ENCODE measurements at regions not wholly inside any gene's neighbourhood (a gene's known extent, or its start where the extent isn't known, plus 50 kb on each side); places are given as distances from the start of the nearest gene placed in this dataset.
A peak's percentile ranks its signal among the peaks of the same experiment; 100 is the strongest.

DNA sequence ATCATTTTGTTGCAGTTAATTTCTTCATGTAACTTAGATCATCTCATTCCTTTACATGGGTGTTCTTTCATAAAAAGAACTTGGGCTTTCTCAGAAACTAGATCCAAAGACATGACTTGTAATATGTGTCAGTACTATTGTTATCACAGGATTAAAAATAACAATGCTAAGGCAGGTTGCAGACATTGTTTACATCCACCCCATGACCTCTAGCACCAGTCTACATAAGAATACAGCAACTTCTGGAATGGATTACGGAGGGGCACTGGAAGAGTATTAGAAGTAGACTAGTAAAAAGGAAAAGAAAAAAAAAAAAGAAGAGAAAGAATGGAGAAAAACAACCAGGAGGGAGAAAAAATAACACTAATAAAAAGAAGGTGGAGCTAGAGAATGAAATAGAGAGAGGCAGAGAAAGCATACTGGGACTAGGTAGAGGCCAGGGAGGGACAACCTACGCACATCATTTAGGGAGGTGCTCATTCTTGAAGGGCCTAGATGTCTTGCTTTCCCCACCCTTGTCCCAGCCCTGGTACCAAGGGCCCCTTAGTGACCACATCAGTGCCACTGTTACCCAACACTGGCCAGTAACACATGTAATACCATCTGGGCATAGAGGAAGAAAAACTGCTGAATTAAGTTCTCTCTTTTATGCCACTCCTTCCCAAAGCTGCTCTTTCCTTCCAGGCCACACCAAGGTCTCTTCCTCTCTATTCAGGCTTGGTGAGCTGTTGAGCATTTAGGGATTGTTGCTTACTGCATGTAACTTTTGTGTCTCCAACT lies 70.6 kb upstream of the KLF7 start:
- DNase-seq (ENCODE audit: low read depth): no peak

DNA sequence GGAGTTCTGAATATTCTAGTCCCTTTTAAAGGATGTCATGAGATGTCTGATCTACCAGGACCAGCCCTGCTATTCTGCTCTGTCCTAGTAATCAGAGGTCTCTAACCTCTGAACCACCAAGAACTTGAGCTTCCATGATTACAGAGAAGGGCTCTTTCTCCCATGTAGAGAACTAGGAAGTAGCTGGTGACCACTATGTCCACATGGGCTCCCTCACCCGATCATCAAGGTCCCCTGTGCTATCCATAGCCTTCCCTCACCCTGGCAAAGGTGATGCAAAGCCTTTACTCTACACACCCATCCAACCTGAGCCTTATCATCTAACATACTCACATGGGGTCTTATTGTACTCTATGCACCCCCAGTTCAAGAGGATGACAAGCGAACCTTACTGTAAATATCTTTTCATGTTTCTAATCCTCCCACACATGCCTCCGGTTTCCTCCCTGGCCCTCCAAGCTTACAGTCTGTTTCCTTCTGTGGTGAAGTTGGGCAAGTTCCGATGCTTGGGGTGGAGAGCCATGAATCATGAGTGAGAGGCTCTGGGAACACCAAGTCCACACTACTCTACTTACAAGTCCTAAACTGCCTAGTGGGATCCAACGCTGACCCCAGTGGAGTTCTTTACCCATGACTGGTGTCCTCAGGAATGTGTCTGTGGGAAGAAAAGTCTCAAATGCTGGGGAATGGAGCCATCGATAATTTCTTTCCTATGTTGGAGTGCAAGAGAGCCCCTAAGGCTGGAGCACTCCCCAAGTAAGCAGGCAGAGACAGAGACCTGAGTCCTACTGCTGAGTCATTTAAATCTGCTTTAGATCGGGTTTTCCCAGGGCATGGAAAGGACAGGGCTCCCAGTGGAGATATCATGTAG lies 73.3 kb upstream of the KLF7 start:
- peak; percentile 100 for DNase-seq (ENCODE audit: low read depth)

- DNase-seq (ENCODE audit: low read depth): no peak
These were observed 74.2 kb upstream of the KLF7 start for GRCh38 chr2:207239754-207240494.

GRCh38 chr2:207240649-207241048 lies 74.9 kb upstream of the KLF7 start:
- DNase-seq (ENCODE audit: low read depth): no peak

DNA sequence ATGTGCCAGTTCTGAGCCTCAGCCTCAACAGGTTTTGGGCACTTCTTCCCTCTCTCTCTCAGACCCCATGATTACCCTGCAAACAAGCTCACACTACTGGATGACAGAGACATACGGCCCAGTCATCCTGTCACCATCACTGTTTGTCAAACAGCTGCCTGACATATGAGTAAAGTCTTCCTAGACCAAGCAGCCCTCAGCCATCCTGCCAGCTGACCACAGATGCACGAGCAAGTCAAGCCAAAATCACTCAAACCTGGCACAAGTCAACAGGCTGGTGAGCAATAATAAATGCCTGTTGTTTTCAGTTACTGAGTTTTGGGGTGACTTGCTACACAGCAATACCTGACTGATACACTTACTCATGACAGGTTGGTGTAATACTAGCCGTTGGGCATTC lies 75.5 kb upstream of the KLF7 start:
- DNase-seq (ENCODE audit: low read depth): no peak

GRCh38 chr2:207243601-207244000 lies 77.9 kb upstream of the KLF7 start:
- no peak for DNase-seq (ENCODE audit: low read depth)

GRCh38 chr2:207244971-207245925 lies 79.5 kb upstream of the KLF7 start:
- DNase-seq (ENCODE audit: low read depth): no peak

DNA sequence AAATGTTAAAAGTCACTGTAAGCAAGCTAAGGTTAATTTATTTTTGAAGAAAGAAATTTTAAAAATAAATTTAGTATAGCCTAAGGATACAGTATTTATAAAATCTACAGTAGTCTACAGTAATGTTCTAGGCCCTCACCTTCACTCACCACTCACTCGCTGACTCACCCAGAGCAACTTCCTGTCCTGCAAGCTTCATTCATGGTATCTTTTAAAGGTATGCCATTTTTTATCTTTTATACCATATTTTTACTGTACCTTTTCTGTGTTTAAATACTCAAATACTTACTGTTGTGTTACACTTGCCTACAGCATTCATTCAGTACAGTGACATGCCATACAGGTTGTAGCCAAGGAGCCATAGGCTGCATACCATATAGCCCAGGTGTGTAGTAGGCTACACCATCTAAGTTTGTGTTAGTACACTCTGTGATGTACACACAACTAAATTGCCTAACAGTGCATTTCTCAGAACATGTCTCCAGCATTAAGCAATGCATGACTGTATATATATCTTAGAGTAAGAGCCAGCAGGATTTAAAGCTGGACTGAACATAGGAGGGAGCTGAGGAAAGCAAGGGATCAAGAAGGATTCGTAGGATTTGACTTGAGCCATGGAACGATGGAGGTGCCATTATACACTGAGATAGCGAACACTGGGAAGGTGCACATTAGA lies 83.1 kb upstream of the KLF7 start:
- DNase-seq (ENCODE audit: low read depth): no peak

DNA sequence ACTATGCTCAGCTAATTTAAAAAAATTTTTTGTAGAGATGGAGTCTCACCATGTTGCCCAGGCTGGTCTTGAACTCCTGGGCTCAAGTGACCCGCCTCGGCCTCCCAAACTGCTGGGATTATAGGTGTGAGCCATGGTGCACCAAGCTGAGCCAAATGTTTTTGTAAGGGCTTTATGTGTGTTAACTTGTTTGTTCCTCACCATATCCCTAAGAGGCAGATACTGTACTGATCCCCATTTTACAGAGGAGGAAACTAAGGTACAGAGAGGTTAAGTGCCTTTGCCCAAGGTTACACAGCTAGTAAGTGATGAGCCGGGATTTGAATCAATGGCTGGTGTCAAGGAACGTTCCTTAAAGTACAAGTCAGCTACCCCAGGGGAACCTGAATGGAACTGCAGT lies 85.3 kb upstream of the KLF7 start:
- DNase-seq (ENCODE audit: low read depth): no peak

- no peak for DNase-seq (ENCODE audit: low read depth)
These were observed 85.9 kb upstream of the KLF7 start for GRCh38 chr2:207251573-207252192.

GRCh38 chr2:207252416-207252815 lies 86.7 kb upstream of the KLF7 start:
- no peak for DNase-seq (ENCODE audit: low read depth)

DNA sequence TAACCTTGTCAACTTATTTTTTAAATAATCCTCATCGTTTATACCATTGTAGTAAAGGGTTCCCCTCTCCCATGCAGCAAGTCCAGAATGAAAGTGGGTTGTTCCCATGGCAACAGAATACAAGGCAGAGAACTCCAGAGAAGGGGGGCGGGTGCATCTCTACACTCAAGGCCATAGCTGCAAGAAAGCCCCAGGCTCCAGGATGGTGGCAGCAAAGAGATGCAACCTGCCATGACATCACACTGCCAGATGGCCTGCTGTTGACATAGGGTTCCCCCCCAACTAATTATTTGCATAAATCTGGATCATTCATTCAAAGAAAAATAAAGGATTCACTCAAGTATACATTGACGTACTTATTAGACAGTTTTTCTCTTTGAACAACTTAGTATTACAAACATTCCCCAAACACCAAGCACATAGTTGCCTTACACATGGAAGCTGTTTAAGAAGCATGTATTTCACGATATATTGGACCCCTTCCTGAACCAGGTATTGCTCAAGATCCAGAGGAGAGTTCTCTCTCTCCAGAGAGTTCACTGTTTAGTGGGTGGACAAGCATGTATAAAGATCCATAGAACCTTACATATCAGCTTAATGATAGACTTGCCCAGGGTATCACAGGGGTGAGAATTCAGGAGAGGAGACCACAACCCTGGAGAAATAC lies 87.4 kb upstream of the KLF7 start:
- DNase-seq (ENCODE audit: low read depth): no peak

DNA sequence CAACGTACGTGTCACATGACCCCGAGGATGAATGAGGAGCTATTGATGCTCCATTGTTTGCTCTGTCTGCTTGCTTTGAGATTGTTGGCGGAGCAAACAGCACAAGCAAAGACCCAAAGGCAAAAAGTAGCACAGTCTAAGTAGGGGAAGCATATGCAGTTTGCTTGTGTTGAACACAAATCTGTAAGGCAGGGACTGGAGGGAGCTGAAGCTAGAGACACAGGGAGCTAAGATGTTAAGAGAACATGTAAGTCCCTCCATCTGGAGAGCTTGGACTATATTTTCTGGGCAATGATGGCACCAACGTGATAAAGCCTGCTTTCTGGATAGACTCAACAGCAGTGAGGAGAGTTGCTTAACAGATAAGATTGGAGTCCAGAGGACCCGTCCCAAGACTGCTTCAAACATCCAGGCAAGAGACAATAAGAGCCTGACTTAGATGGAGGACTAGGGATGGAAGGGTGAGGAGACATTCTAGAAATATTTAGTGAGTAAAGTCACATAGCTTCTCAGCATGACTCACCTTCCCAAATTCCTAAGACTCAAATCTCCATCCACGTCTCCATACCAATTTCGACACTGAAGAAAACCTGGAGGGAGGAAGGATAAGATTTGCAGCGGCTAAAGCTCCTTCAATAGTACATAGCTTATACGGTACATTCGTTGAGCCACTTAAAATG lies 88.1 kb upstream of the KLF7 start:
- DNase-seq (ENCODE audit: low read depth): peak; percentile 89

GRCh38 chr2:207254591-207255464 lies 89.1 kb upstream of the KLF7 start:
- DNase-seq (ENCODE audit: low read depth): no peak

DNA sequence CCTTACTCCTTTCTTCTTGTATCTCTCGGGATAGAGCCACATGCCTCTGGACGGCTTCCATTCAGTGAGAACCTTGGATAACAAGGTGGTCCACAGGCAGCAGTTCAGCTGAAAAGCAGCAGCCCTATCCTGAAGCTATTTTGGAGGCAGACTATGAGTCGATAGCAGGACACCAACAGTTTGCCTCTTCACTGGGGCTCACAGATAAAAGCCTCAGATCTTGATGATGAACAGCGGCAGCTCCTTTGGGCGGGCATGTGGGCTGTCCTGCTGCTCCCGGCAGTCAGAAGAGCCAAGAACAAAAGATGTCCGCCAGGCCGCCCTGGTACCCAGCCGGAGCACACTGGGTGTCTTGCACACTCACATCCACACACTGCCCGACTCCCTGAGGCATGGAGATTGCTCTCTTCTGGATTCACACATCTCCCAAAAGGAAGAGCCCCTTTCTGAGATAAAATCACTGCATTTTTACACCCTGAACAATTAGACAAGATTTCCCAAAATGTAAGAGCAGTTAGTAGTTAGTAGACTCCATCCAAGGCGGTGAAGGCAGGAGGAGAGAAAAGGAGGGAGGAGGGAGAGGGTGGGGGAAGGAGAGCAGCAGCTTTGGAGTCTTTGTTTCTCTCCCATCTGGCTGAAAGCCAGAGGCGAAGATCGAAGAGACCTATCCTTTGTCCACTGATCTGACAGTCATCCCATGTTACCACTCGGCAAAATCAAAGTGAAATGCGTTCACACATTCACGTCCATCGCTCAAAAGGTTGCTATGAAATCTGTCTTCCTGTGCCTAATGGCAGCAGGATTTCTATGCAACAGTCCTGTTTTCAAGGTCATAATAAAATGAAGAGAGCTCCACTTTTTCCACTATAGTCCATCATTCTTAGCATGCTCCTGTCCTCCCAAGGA lies 90.1 kb upstream of the KLF7 start:
- DNase-seq (ENCODE audit: low read depth): no peak

DNA sequence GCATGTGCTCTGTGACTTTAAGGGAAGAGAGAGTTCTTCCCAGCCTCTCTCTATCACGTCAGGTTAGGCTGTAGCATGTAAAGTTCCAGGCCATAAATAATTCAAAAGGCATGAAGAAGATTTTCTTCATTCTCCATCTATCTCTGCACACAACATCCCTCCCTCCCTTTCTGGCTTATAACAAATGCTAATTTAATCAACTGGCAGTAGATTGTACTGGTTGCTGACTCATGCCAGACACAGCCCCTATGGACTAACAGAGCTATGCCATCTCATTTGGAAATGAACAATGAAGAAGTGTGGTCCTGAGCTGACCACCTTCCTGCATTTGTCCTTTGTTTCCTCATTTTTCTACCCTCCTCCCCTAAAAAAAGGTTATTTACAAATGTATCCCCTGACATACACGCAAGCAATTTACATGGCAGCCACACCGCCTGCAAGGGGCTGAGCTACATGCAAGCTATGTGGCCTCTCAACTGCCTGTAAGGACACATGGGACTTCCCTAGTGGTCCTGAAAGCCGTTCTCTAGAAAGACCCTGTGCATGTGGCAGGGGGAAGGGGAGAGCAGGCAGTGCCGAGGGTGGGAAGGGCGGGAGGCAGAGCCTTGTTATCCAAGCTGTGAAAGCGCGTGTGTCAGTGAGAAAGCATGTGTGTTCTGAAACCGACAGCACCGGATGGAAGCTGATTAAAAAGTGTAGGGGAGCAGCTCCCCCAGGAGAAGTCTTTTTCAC lies 90.9 kb upstream of the KLF7 start:
- DNase-seq (ENCODE audit: low read depth): no peak
